ENCODE measurements at regions not wholly inside any gene's neighbourhood (a gene's known extent, or its start where the extent isn't known, plus 50 kb on each side); places are given as distances from the start of the nearest gene placed in this dataset.

- Mint-ChIP-seq H3K27me3 (peaks cover 0 to 1% of the 10 kb centered on the region in 2 donors), H3K27ac (no peak overlapping the region), H3K9me3 (no peaks in the 10 kb centered on the region), H3K4me1 (peaks cover 9 to 19% (median 10%) of the 10 kb centered on the region in 3 donors), H3K4me3 (no peak overlapping the region), H3K36me3 (no peaks in the 10 kb centered on the region)
- no peak overlapping the region for H3K27ac ChIP-seq (ENCODE audit: low read length)
- DNase-seq (no peak), ATAC-seq (replicated peaks in 1 of 4) (no peak)
- H3K4me1 ChIP-seq (ENCODE audit: control insufficient read depth in 1 of 2, extremely low read depth in 1 of 2, insufficient read depth in 2 of 2, low read length in 2 of 2), result peaks cover 0 to 2% of the 10 kb centered on the region in 2 experiments
- WGBS (ENCODE audit: insufficient coverage), result 96% methylated on average over 7 of the region's 11 CpGs
- POLR2A ChIA-PET, result no interaction called here
- no peak overlapping the region for H3K4me3 ChIP-seq (ENCODE audit: control insufficient read depth in 1 of 2, extremely low read depth in 1 of 2, low read length in 1 of 2)
- H3K27me3 ChIP-seq (replicated peaks in 1 of 2; ENCODE audit: control insufficient read depth in 2 of 2, extremely low read depth in 1 of 2, insufficient read depth in 2 of 2, low read length in 1 of 2), result no peaks in the 10 kb centered on the region
- no peaks in the 10 kb centered on the region for H3K9me3 ChIP-seq
- CTCF ChIA-PET, result interaction anchor here (0.7 to 1.0 kb wide), 4 partner anchors 21 to 711 kb away, joined by 3 to 7 read pairs (median 3); no protein-coding TSS in a partner anchor
- H3K36me3 ChIP-seq (ENCODE audit: control insufficient read depth in 2 of 2, extremely low read depth in 1 of 2, insufficient read depth in 1 of 2, low read length in 1 of 2), result no peaks in the 10 kb centered on the region
These were observed 424.2 kb downstream of the BCL11B start for GRCh38 chr14:98847521-98848468.

- no peaks in the 10 kb centered on the region for H3K36me3 Mint-ChIP-seq
- WGBS (ENCODE audit: insufficient coverage), result 90% methylated on average over 7 of the region's 10 CpGs
These were observed 418.8 kb downstream of the BCL11B start for GRCh38 chr14:98853063-98853729.

GRCh38 chr14:98855926-98856715 lies 415.9 kb downstream of the BCL11B start:
- ATAC-seq (replicated peaks in 1 of 4) (no peak), DNase-seq (peak in 1 of 35 experiments; percentile 2)
- ChIA-PET POLR2A (interaction anchor here in 1 of 2 donors (0.8 kb wide), 1 partner anchor 47 kb away, joined by 3 read pairs; no protein-coding TSS in a partner anchor), CTCF (no interaction called here)
- Histone ChIP-seq H3K4me1 (ENCODE audit: control insufficient read depth in 1 of 2, extremely low read depth in 1 of 2, insufficient read depth in 2 of 2, low read length in 2 of 2) (no peaks in the 10 kb centered on the region), H3K36me3 (ENCODE audit: control insufficient read depth in 2 of 2, extremely low read depth in 1 of 2, insufficient read depth in 1 of 2, low read length in 1 of 2) (no peaks in the 10 kb centered on the region), H3K9me3 (no peaks in the 10 kb centered on the region), H3K4me3 (ENCODE audit: control insufficient read depth in 1 of 2, extremely low read depth in 1 of 2, low read length in 1 of 2) (no peak overlapping the region), H3K27ac (ENCODE audit: low read length) (no peak overlapping the region), H3K27me3 (replicated peaks in 1 of 2; ENCODE audit: control insufficient read depth in 2 of 2, extremely low read depth in 1 of 2, insufficient read depth in 2 of 2, low read length in 1 of 2) (peaks cover 0 to 18% of the 10 kb centered on the region in 2 experiments)
- Mint-ChIP-seq H3K4me3 (no peak overlapping the region), H3K4me1 (peaks cover 0 to 4% (median 0%) of the 10 kb centered on the region in 3 donors), H3K27ac (no peak overlapping the region), H3K36me3 (no peaks in the 10 kb centered on the region), H3K9me3 (no peaks in the 10 kb centered on the region), H3K27me3 (no peaks in the 10 kb centered on the region)
- no CpG with 5 or more reads among the region's 13 CpGs for WGBS (ENCODE audit: insufficient coverage)

More at GRCh38 chr14:98853063-98853729, 418.8 kb downstream of the BCL11B start:
- Mint-ChIP-seq H3K9me3 (no peaks in the 10 kb centered on the region), H3K4me3 (no peak overlapping the region), H3K4me1 (no peaks in the 10 kb centered on the region), H3K27me3 (no peaks in the 10 kb centered on the region), H3K27ac (no peak overlapping the region)
- CTCF ChIA-PET, result no interaction called here
- Histone ChIP-seq H3K9me3 (no peaks in the 10 kb centered on the region), H3K4me3 (ENCODE audit: control insufficient read depth in 1 of 2, extremely low read depth in 1 of 2, low read length in 1 of 2) (no peak overlapping the region), H3K4me1 (ENCODE audit: control insufficient read depth in 1 of 2, extremely low read depth in 1 of 2, insufficient read depth in 2 of 2, low read length in 2 of 2) (no peaks in the 10 kb centered on the region), H3K36me3 (ENCODE audit: control insufficient read depth in 2 of 2, extremely low read depth in 1 of 2, insufficient read depth in 1 of 2, low read length in 1 of 2) (no peaks in the 10 kb centered on the region), H3K27me3 (replicated peaks in 1 of 2; ENCODE audit: control insufficient read depth in 2 of 2, extremely low read depth in 1 of 2, insufficient read depth in 2 of 2, low read length in 1 of 2) (peaks cover 0 to 4% of the 10 kb centered on the region in 2 experiments), H3K27ac (ENCODE audit: low read length) (no peak overlapping the region)
- no peak for ATAC-seq (replicated peaks in 1 of 4)
- POLR2A ChIA-PET, result no interaction called here
- no peak for DNase-seq

- 86% methylated on average over 7 of the region's 7 CpGs for WGBS (ENCODE audit: insufficient coverage)
- ChIA-PET CTCF (no interaction called here), POLR2A (no interaction called here)
- H3K9me3 Mint-ChIP-seq, result no peaks in the 10 kb centered on the region
- Histone ChIP-seq H3K27me3 (replicated peaks in 1 of 2; ENCODE audit: control insufficient read depth in 2 of 2, extremely low read depth in 1 of 2, insufficient read depth in 2 of 2, low read length in 1 of 2) (peaks cover 0 to 18% of the 10 kb centered on the region in 2 experiments), H3K4me1 (ENCODE audit: control insufficient read depth in 1 of 2, extremely low read depth in 1 of 2, insufficient read depth in 2 of 2, low read length in 2 of 2) (no peaks in the 10 kb centered on the region), H3K9me3 (no peaks in the 10 kb centered on the region), H3K27ac (ENCODE audit: low read length) (no peak overlapping the region), H3K4me3 (ENCODE audit: control insufficient read depth in 1 of 2, extremely low read depth in 1 of 2, low read length in 1 of 2) (no peak overlapping the region), H3K36me3 (ENCODE audit: control insufficient read depth in 2 of 2, extremely low read depth in 1 of 2, insufficient read depth in 1 of 2, low read length in 1 of 2) (no peaks in the 10 kb centered on the region)
- H3K27me3 Mint-ChIP-seq, result no peaks in the 10 kb centered on the region
- H3K4me3 Mint-ChIP-seq, result no peak overlapping the region
- ATAC-seq (replicated peaks in 1 of 4) (no peak), DNase-seq (no peak)
- H3K27ac Mint-ChIP-seq, result no peak overlapping the region
- no peaks in the 10 kb centered on the region for H3K36me3 Mint-ChIP-seq
- H3K4me1 Mint-ChIP-seq, result peaks cover 0 to 4% (median 0%) of the 10 kb centered on the region in 3 donors
These were observed 413.8 kb downstream of the BCL11B start for GRCh38 chr14:98858158-98858557.

GRCh38 chr14:98858561-98858960 lies 413.4 kb downstream of the BCL11B start:
- Mint-ChIP-seq H3K4me1 (peaks cover 0 to 4% (median 0%) of the 10 kb centered on the region in 3 donors), H3K27me3 (no peaks in the 10 kb centered on the region), H3K4me3 (no peak overlapping the region), H3K9me3 (no peaks in the 10 kb centered on the region), H3K36me3 (no peaks in the 10 kb centered on the region), H3K27ac (no peak overlapping the region)
- ChIA-PET CTCF (no interaction called here), POLR2A (no interaction called here)
- Histone ChIP-seq H3K4me1 (ENCODE audit: control insufficient read depth in 1 of 2, extremely low read depth in 1 of 2, insufficient read depth in 2 of 2, low read length in 2 of 2) (no peaks in the 10 kb centered on the region), H3K27ac (ENCODE audit: low read length) (no peak overlapping the region), H3K9me3 (no peaks in the 10 kb centered on the region), H3K36me3 (ENCODE audit: control insufficient read depth in 2 of 2, extremely low read depth in 1 of 2, insufficient read depth in 1 of 2, low read length in 1 of 2) (no peaks in the 10 kb centered on the region), H3K27me3 (replicated peaks in 1 of 2; ENCODE audit: control insufficient read depth in 2 of 2, extremely low read depth in 1 of 2, insufficient read depth in 2 of 2, low read length in 1 of 2) (peaks cover 0 to 18% of the 10 kb centered on the region in 2 experiments), H3K4me3 (ENCODE audit: control insufficient read depth in 1 of 2, extremely low read depth in 1 of 2, low read length in 1 of 2) (no peak overlapping the region)
- WGBS (ENCODE audit: insufficient coverage), result 74% methylated on average over 6 of the region's 10 CpGs
- DNase-seq (peak in 1 of 35 experiments; percentile 17), ATAC-seq (replicated peaks in 1 of 4) (no peak)

- H3K4me3 ChIP-seq (ENCODE audit: control insufficient read depth in 1 of 2, extremely low read depth in 1 of 2, low read length in 1 of 2), result no peak overlapping the region
- Mint-ChIP-seq H3K9me3 (no peaks in the 10 kb centered on the region), H3K4me1 (peaks cover 0 to 4% (median 0%) of the 10 kb centered on the region in 3 donors), H3K4me3 (no peak overlapping the region), H3K36me3 (no peaks in the 10 kb centered on the region), H3K27ac (no peak overlapping the region), H3K27me3 (no peaks in the 10 kb centered on the region)
- ChIA-PET POLR2A (no interaction called here), CTCF (no interaction called here)
- H3K27me3 ChIP-seq (replicated peaks in 1 of 2; ENCODE audit: control insufficient read depth in 2 of 2, extremely low read depth in 1 of 2, insufficient read depth in 2 of 2, low read length in 1 of 2), result peaks cover 0 to 14% of the 10 kb centered on the region in 2 experiments
- no peak for DNase-seq
- no peaks in the 10 kb centered on the region for H3K9me3 ChIP-seq
- no peaks in the 10 kb centered on the region for H3K4me1 ChIP-seq (ENCODE audit: control insufficient read depth in 1 of 2, extremely low read depth in 1 of 2, insufficient read depth in 2 of 2, low read length in 2 of 2)
- WGBS (ENCODE audit: insufficient coverage), result 75% methylated on average over 2 of the region's 2 CpGs
- H3K36me3 ChIP-seq (ENCODE audit: control insufficient read depth in 2 of 2, extremely low read depth in 1 of 2, insufficient read depth in 1 of 2, low read length in 1 of 2), result no peaks in the 10 kb centered on the region
- no peak overlapping the region for H3K27ac ChIP-seq (ENCODE audit: low read length)
- ATAC-seq (replicated peaks in 1 of 4), result no peak
These were observed 412.7 kb downstream of the BCL11B start for GRCh38 chr14:98859301-98859700.
